ENCODE measurements at regions not wholly inside any gene's neighbourhood (a gene's known extent, or its start where the extent isn't known, plus 50 kb on each side); places are given as distances from the start of the nearest gene placed in this dataset.

DNA sequence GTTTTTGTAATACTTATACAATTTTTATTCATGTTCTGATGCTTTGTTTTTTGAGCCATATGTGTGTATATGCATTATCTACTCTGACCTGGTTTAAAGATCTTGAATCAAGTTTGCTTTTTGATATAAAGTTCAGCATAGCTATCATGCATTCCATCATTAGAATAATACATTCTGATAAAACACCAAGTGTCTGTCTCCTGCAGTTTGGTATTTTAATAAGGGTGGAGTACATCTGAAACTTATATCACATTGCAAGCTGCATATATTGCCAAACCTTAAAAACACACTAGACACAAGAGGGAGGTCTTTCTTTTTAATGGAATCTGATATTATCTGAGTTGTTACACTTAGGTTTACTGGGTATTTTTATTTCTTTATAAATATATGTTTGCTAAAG lies 102.8 kb upstream of the ADAMTSL1 start:
- TF ChIP-seq, protein P1, sequence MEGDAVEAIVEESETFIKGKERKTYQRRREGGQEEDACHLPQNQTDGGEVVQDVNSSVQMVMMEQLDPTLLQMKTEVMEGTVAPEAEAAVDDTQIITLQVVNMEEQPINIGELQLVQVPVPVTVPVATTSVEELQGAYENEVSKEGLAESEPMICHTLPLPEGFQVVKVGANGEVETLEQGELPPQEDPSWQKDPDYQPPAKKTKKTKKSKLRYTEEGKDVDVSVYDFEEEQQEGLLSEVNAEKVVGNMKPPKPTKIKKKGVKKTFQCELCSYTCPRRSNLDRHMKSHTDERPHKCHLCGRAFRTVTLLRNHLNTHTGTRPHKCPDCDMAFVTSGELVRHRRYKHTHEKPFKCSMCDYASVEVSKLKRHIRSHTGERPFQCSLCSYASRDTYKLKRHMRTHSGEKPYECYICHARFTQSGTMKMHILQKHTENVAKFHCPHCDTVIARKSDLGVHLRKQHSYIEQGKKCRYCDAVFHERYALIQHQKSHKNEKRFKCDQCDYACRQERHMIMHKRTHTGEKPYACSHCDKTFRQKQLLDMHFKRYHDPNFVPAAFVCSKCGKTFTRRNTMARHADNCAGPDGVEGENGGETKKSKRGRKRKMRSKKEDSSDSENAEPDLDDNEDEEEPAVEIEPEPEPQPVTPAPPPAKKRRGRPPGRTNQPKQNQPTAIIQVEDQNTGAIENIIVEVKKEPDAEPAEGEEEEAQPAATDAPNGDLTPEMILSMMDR (IDR thresholded peaks at IDR 0.05; ENCODE audit: insufficient read depth, low read depth, low read length), result no peak
- TF ChIP-seq EZH2 (IDR thresholded peaks at IDR 0.05; ENCODE audit: insufficient read depth, low read length), result no peak

All from astrocyte (in vitro differentiated cells and primary cell).